H1 (cell line): ENCODE measurements at regions not wholly inside any gene's neighbourhood (a gene's known extent, or its start where the extent isn't known, plus 50 kb on each side); places are given as distances from the start of the nearest gene placed in this dataset.

Source experiments
- CTCF ChIA-PET: fragments of 300-600 bp; sonication (Branson Sonifier 250); formaldehyde crosslinking; loops from one replicate; lab custom pipeline; 2021; ENCODE audit not compliant: partially characterized antibody; lab: Charles Lee
- POLR2A ChIA-PET: fragments of 300-600 bp; sonication (Branson Sonifier 250); formaldehyde crosslinking; loops from one replicate; lab custom pipeline; 2021; ENCODE audit warnings: inconsistent platforms; ENCODE audit not compliant: partially characterized antibody; lab: Charles Lee
- DNase-seq, 2 experiments: peaks; one replicate each; pipeline versions ENCODE4 v3.0.0 to v3.0.0-alpha.2; 2010 to 2022; ENCODE audit warnings: low spot score in 2 of 2, low read depth in 1 of 2, mixed read lengths in 1 of 2
- FAIRE-seq: peaks from 2 replicates; lab custom pipeline; 2011; peaks lifted over from hg19 to GRCh38; lab: Jason Lieb, UNC
- H2AFZ ChIP-seq: 2 replicates; pipeline ENCODE4 v1.8.1; 2012; ENCODE audit warnings: low read length, inconsistent platforms
- H2AK5ac ChIP-seq: 2 replicates; pipeline ENCODE4 v1.6.1; 2013; ENCODE audit warnings: low read depth, low read length
- H2BK120ac ChIP-seq: replicated peaks from 2 replicates; pipeline ENCODE3; 2013; ENCODE audit warnings: low read depth, low read length, inconsistent platforms
- H2BK12ac ChIP-seq: 2 replicates; pipeline ENCODE4 v1.6.1; 2013; ENCODE audit warnings: low read depth, low read length
- H2BK15ac ChIP-seq: 2 replicates; pipeline ENCODE4 v1.6.1; 2013; ENCODE audit warnings: low read length
- H2BK20ac ChIP-seq: 2 replicates; pipeline ENCODE4 v1.6.1; 2013; ENCODE audit warnings: low read length
- H2BK5ac ChIP-seq: 2 replicates; pipeline ENCODE4 v1.6.1; 2013; ENCODE audit warnings: low read depth, low read length
- H3K14ac ChIP-seq: 2 replicates; pipeline ENCODE4 v1.6.1; 2013; ENCODE audit warnings: inconsistent platforms; ENCODE audit not compliant: insufficient read length
- H3K18ac ChIP-seq: 2 replicates; pipeline ENCODE4 v1.6.1; 2013; ENCODE audit warnings: low read length; ENCODE audit errors: extremely low read depth
- H3K23ac ChIP-seq: 2 replicates; pipeline ENCODE4 v1.6.1; 2013; ENCODE audit warnings: inconsistent platforms; ENCODE audit not compliant: insufficient read length
- H3K23me2 ChIP-seq: 2 replicates; pipeline ENCODE4 v1.6.1; 2013; ENCODE audit warnings: low read depth, low read length
- H3K27ac ChIP-seq: 2 replicates; pipeline ENCODE4 v1.6.1; 2011; ENCODE audit warnings: low read depth, low read length, inconsistent platforms
- H3K27me3 ChIP-seq, 4 experiments: replicated peaks in 1 of 4; 1 replicate in 1 of 4; 2 replicates in 3 of 4; pipeline versions ENCODE4 v1.6.1 to v1.8.1; 2011 to 2013; ENCODE audit warnings: low read length in 3 of 4, mild to moderate bottlenecking in 3 of 4, inconsistent platforms in 2 of 4, mixed read lengths in 2 of 4, moderate library complexity in 1 of 4; ENCODE audit not compliant: control insufficient read depth in 3 of 4, insufficient read depth in 3 of 4; ENCODE audit errors: extremely low read depth in 1 of 4
- H3K36me3 ChIP-seq, 4 experiments: 2 replicates each; pipeline versions ENCODE4 v1.6.1 to v1.8.1; 2011 to 2013; ENCODE audit warnings: mild to moderate bottlenecking in 4 of 4, low read length in 3 of 4, moderate library complexity in 2 of 4, control low read depth in 1 of 4, inconsistent platforms in 1 of 4; ENCODE audit not compliant: insufficient read depth in 4 of 4, control insufficient read depth in 2 of 4
- H3K4ac ChIP-seq: replicated peaks from 2 replicates; pipeline ENCODE3; 2013; ENCODE audit warnings: low read length, low read depth, mixed read lengths, inconsistent platforms; ENCODE audit not compliant: insufficient read length
- H3K4me1 ChIP-seq, 4 experiments: replicated peaks in 1 of 4; 1 replicate in 1 of 4; 2 replicates in 3 of 4; pipeline versions ENCODE4 v1.6.1 to v1.8.1; 2011 to 2013; ENCODE audit warnings: low read length in 3 of 4, inconsistent platforms in 2 of 4, mixed read lengths in 1 of 4; ENCODE audit not compliant: insufficient read depth in 4 of 4, control insufficient read depth in 3 of 4
- H3K4me2 ChIP-seq, 2 experiments: 2 replicates each; pipeline versions ENCODE4 v1.6.1 to v1.8.1; 2011 to 2013; ENCODE audit warnings: low read depth in 2 of 2, low read length in 2 of 2, control low read depth in 1 of 2, inconsistent platforms in 1 of 2, mild to moderate bottlenecking in 1 of 2; ENCODE audit not compliant: insufficient read depth in 1 of 2
- H3K4me3 ChIP-seq, 4 experiments: fragments of 200-600, 300-600 bp in 1 of 4; sonication (generic), shearing (Covaris generic), sonication (Bioruptor Twin) in 1 of 4; 2 replicates each; pipeline versions ENCODE4 v1.5.1 to v1.8.1; 2011 to 2016; ENCODE audit warnings: low read length in 4 of 4, low read depth in 3 of 4, control low read depth in 2 of 4, inconsistent platforms in 2 of 4, mild to moderate bottlenecking in 2 of 4, mixed read lengths in 1 of 4, moderate library complexity in 1 of 4; ENCODE audit not compliant: insufficient read depth in 2 of 4; ENCODE audit errors: extremely low read depth in 1 of 4
- H3K56ac ChIP-seq: replicated peaks from 2 replicates; pipeline ENCODE3; 2013; ENCODE audit warnings: low read depth, mild to moderate bottlenecking, mixed read lengths, low read length, inconsistent platforms; ENCODE audit not compliant: insufficient read length
- H3K79me1 ChIP-seq: 2 replicates; pipeline ENCODE4 v1.6.1; 2013; ENCODE audit warnings: low read depth, low read length, control low read depth
- H3K79me2 ChIP-seq, 2 experiments: 2 replicates each; pipeline versions ENCODE4 v1.6.1 to v1.8.1; 2012 to 2013; ENCODE audit warnings: low read length in 2 of 2, mild to moderate bottlenecking in 2 of 2, inconsistent platforms in 1 of 2; ENCODE audit not compliant: insufficient read depth in 2 of 2, control insufficient read depth in 1 of 2
- H3K9ac ChIP-seq, 4 experiments: replicated peaks in 1 of 4; 1 replicate in 1 of 4; 2 replicates in 3 of 4; pipeline versions ENCODE4 v1.6.1 to v1.8.1; 2011 to 2013; ENCODE audit warnings: low read depth in 3 of 4, low read length in 3 of 4, control low read depth in 2 of 4, mild to moderate bottlenecking in 2 of 4, moderate library complexity in 2 of 4, inconsistent platforms in 1 of 4; ENCODE audit errors: extremely low read depth in 1 of 4
- H3K9me3 ChIP-seq, 2 experiments: 2 replicates each; pipeline versions ENCODE4 v1.6.1 to v1.8.1; 2012 to 2013; ENCODE audit warnings: mild to moderate bottlenecking in 2 of 2, moderate library complexity in 2 of 2, control low read depth in 1 of 2, inconsistent platforms in 1 of 2, low read depth in 1 of 2, low read length in 1 of 2, mixed read lengths in 1 of 2; ENCODE audit not compliant: insufficient read depth in 2 of 2
- H4K20me1 ChIP-seq, 2 experiments: replicated peaks in 1 of 2; 2 replicates each; pipeline versions ENCODE3 to v1.8.1; 2011 to 2013; ENCODE audit warnings: inconsistent platforms in 2 of 2, low read length in 2 of 2, mild to moderate bottlenecking in 1 of 2; ENCODE audit not compliant: insufficient read depth in 2 of 2, control insufficient read depth in 1 of 2
- H4K5ac ChIP-seq: 2 replicates; pipeline ENCODE4 v1.6.1; 2013; ENCODE audit warnings: low read length, low read depth, mixed read lengths, inconsistent platforms; ENCODE audit not compliant: insufficient read length
- H4K8ac ChIP-seq: 2 replicates; pipeline ENCODE4 v1.8.0; 2013; ENCODE audit warnings: mild to moderate bottlenecking, moderate library complexity, low read length, inconsistent platforms; ENCODE audit not compliant: insufficient read depth; ENCODE audit errors: extremely low read depth
- H4K91ac ChIP-seq: replicated peaks from 2 replicates; pipeline ENCODE3; 2013; ENCODE audit warnings: low read length, mixed read lengths, inconsistent platforms; ENCODE audit not compliant: insufficient read length
- BCL11A ChIP-seq, 2 experiments: IDR thresholded peaks; one replicate each; pipeline ENCODE4 v1.6.1; 2011; ENCODE audit warnings: low read depth in 2 of 2, low read length in 2 of 2, mild to moderate bottlenecking in 2 of 2
- BRCA1 ChIP-seq: IDR thresholded peaks from 2 replicates; pipeline ENCODE4 v1.6.1; 2012; ENCODE audit warnings: low read depth, low read length, improper control_type of control experiment
- CEBPB ChIP-seq: IDR thresholded peaks from 2 replicates; pipeline ENCODE4 v1.6.1; 2012; ENCODE audit warnings: low read depth, low read length
- CHD1 ChIP-seq: IDR thresholded peaks from 2 replicates; pipeline ENCODE4 v1.6.1; 2012; ENCODE audit warnings: low read depth, low read length, improper control_type of control experiment
- CHD2 ChIP-seq: IDR thresholded peaks from 2 replicates; pipeline ENCODE4 v1.6.1; 2012; ENCODE audit warnings: low read length, improper control_type of control experiment
- EGR1 ChIP-seq: IDR thresholded peaks from 2 replicates; pipeline ENCODE4 v1.6.1; 2011; ENCODE audit warnings: low read depth, low read length, borderline replicate concordance
- HDAC2 ChIP-seq, 2 experiments: fragments of 300-600 bp in 1 of 2; sonication (generic) in 1 of 2; IDR thresholded peaks; 2 replicates each; pipeline ENCODE4 v1.6.1; 2011 to 2012; ENCODE audit warnings: low read depth in 2 of 2, low read length in 2 of 2, mild to moderate bottlenecking in 2 of 2, moderate library complexity in 2 of 2, borderline replicate concordance in 1 of 2, inconsistent platforms in 1 of 2
- HDAC6 ChIP-seq: IDR thresholded peaks from one replicate; pipeline ENCODE4 v1.7.1; 2012; ENCODE audit warnings: low read depth, mild to moderate bottlenecking, inconsistent platforms, low read length, moderate library complexity
- KDM5A ChIP-seq: fragments of 200-600 bp; IDR thresholded peaks from 2 replicates; pipeline ENCODE4 v1.7.1; 2012; ENCODE audit warnings: mild to moderate bottlenecking, low read length, inconsistent platforms, mixed read lengths
- NRF1 ChIP-seq: IDR thresholded peaks from 2 replicates; pipeline ENCODE4 v1.6.1; 2011; ENCODE audit warnings: mild to moderate bottlenecking, low read depth, low read length, improper control_type of control experiment
- POLR2A ChIP-seq, 2 experiments: IDR thresholded peaks; 1 replicate in 1 of 2; 2 replicates in 1 of 2; pipeline ENCODE4 v1.6.1; 2011; ENCODE audit warnings: low read depth in 2 of 2, low read length in 2 of 2, mild to moderate bottlenecking in 2 of 2; ENCODE audit errors: control extremely low read depth in 1 of 2
- POU5F1 ChIP-seq: IDR thresholded peaks from 2 replicates; pipeline ENCODE4 v1.6.1; 2011; ENCODE audit warnings: low read depth, mild to moderate bottlenecking, low read length, moderate library complexity
- RAD21 ChIP-seq, 2 experiments: IDR thresholded peaks in 1 of 2; conservative IDR thresholded peaks in 1 of 2; 2 replicates each; pipeline ENCODE4 v1.6.1; 2011; ENCODE audit warnings: low read depth in 2 of 2, low read length in 2 of 2, improper control_type of control experiment in 1 of 2, inconsistent platforms in 1 of 2, mild to moderate bottlenecking in 1 of 2, moderate library complexity in 1 of 2
- SP4 ChIP-seq: IDR thresholded peaks from 2 replicates; pipeline ENCODE4 v1.6.1; 2012; ENCODE audit warnings: low read length, inconsistent platforms
- SUZ12 ChIP-seq: fragments of 200-600 bp; sonication (generic); IDR thresholded peaks from 2 replicates; pipeline ENCODE4 v1.6.1; 2012; ENCODE audit warnings: mild to moderate bottlenecking, inconsistent platforms, low read length, moderate library complexity, mixed read lengths
- TF ChIP-seq, protein P1 (sequence below): IDR thresholded peaks from 2 replicates; pipeline ENCODE4 v1.6.1; 2011; ENCODE audit warnings: low read length, improper control_type of control experiment

DNA sequence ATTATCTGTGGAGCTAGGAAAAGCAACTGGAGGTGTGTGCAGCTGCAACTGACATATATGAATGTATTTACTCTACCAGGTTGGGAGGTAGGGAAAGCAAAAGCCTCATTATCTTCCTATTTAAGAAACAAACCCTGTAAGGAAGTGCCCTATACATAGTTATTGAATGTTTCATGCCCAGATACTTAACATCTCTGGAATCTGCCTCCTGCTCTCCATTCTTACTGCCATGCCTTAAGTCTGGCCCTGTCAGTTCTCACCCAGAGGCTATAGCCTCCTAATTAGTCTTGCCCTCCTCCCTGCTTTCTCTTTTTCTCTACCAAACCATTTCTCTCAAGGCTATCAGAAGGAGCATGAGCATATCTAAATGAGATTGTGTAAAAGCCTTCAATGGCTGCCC, 542.6 kb upstream of the LRRN3 start:
- no peak overlapping the region for H3K56ac ChIP-seq
- H3K14ac ChIP-seq = no peak overlapping the region
- peaks cover 0 to 6% (median 0%) of the 10 kb centered on the region in 4 experiments; a peak in 1 of 8 replicates for H3K36me3 ChIP-seq
- H3K4me2 ChIP-seq = no peak overlapping the region
- peaks cover 12 to 18% of the 10 kb centered on the region in 2 experiments for H3K9me3 ChIP-seq
- no peak overlapping the region for H3K4ac ChIP-seq
- no peak overlapping the region for H2AFZ ChIP-seq
- no peak overlapping the region for H2BK120ac ChIP-seq
- no peak for DNase-seq
- no peak overlapping the region for H3K9ac ChIP-seq
- no peaks in the 10 kb centered on the region for H3K4me1 ChIP-seq
- no peaks in the 10 kb centered on the region for H3K79me1 ChIP-seq
- H2BK20ac ChIP-seq = no peak overlapping the region
- H2BK15ac ChIP-seq = no peak overlapping the region
- FAIRE-seq = no peak
- no peak overlapping the region for H3K18ac ChIP-seq
- no peak overlapping the region for H3K23ac ChIP-seq
- H4K8ac ChIP-seq = no peak overlapping the region
- no peak overlapping the region for H4K91ac ChIP-seq
- H2AK5ac ChIP-seq = no peak overlapping the region
- H3K4me3 ChIP-seq = no peak overlapping the region
- H4K20me1 ChIP-seq = no peaks in the 10 kb centered on the region
- CTCF ChIA-PET = no interaction called here
- POLR2A ChIA-PET = no interaction called here
- H4K5ac ChIP-seq = no peak overlapping the region
- H2BK5ac ChIP-seq = no peak overlapping the region
- H3K27me3 ChIP-seq = no peaks in the 10 kb centered on the region
- H3K27ac ChIP-seq = no peak overlapping the region
- no peaks in the 10 kb centered on the region for H3K23me2 ChIP-seq
- H2BK12ac ChIP-seq = no peak overlapping the region
- no peaks in the 10 kb centered on the region for H3K79me2 ChIP-seq
- TF ChIP-seq SUZ12 (no peak), POU5F1 (no peak), CHD1 (no peak), BCL11A (IDR thresholded peaks at IDR 0.05; ENCODE audit: low read depth in 2 of 2, low read length in 2 of 2) (no peak), RAD21 (IDR thresholded peaks at IDR 0.05 in 1 of 2, conservative IDR thresholded peaks at IDR 0.05 in 1 of 2; ENCODE audit: low read depth in 2 of 2, low read length in 2 of 2) (no peak), CEBPB (no peak), BRCA1 (no peak), HDAC2 (IDR thresholded peaks at IDR 0.05; ENCODE audit: borderline replicate concordance in 1 of 2, low read depth in 2 of 2, low read length in 2 of 2) (no peak), EGR1 (no peak), SP4 (no peak), KDM5A (no peak), POLR2A (IDR thresholded peaks at IDR 0.05; ENCODE audit: control extremely low read depth in 1 of 2, low read depth in 2 of 2, low read length in 2 of 2) (no peak), CHD2 (no peak), HDAC6 (no peak), NRF1 (no peak)
- TF ChIP-seq, protein P1, sequence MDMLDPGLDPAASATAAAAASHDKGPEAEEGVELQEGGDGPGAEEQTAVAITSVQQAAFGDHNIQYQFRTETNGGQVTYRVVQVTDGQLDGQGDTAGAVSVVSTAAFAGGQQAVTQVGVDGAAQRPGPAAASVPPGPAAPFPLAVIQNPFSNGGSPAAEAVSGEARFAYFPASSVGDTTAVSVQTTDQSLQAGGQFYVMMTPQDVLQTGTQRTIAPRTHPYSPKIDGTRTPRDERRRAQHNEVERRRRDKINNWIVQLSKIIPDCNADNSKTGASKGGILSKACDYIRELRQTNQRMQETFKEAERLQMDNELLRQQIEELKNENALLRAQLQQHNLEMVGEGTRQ = no peak
